GM19468 (cell line): ENCODE measurements at regions not wholly inside any gene's neighbourhood (a gene's known extent, or its start where the extent isn't known, plus 50 kb on each side); places are given as distances from the start of the nearest gene placed in this dataset.
"Not testable (repeated sequence)": the region's sequence is repeated elsewhere in the genome, so short reads cannot be mapped to it uniquely, and the experiment has no call there.

Experiments
- ATAC-seq: cut with Tn5 transposase; IDR thresholded peaks from one replicate; pipeline ENCODE4 v1.9.1; 2021; ENCODE audit warnings: mild to moderate bottlenecking, moderate library complexity, moderate number of reproducible peaks; ENCODE audit not compliant: unreplicated experiment; ENCODE audit errors: extremely low read depth

GRCh38 chr10:78437998-78438906 lies 404.6 kb downstream of the RPS24 start:
- no peak for ATAC-seq

GRCh38 chr10:78438907-78439809 lies 405.5 kb downstream of the RPS24 start:
- no peak for ATAC-seq

GRCh38 chr10:78441010-78441409 lies 407.3 kb downstream of the RPS24 start:
- ATAC-seq, result no peak

- no peak for ATAC-seq
Observed at GRCh38 chr10:78441694-78442093, 408.0 kb downstream of the RPS24 start.

- no peak for ATAC-seq
Observed at GRCh38 chr10:78442836-78443550, 409.3 kb downstream of the RPS24 start.

GRCh38 chr10:78443900-78444571 lies 410.4 kb downstream of the RPS24 start:
- ATAC-seq, result no peak

GRCh38 chr10:78444741-78445140 lies 411.1 kb downstream of the RPS24 start:
- ATAC-seq, result not testable (repeated sequence)

GRCh38 chr10:78445308-78445707 lies 411.6 kb downstream of the RPS24 start:
- no peak for ATAC-seq

GRCh38 chr10:78448470-78448869 lies 414.8 kb downstream of the RPS24 start:
- ATAC-seq, result no peak

- ATAC-seq, result no peak
Observed at GRCh38 chr10:78448994-78449418, 415.3 kb downstream of the RPS24 start.

- ATAC-seq, result no peak
Observed at GRCh38 chr10:78449554-78449953, 415.9 kb downstream of the RPS24 start.

- ATAC-seq, result no peak
Observed at GRCh38 chr10:78450239-78450638, 416.6 kb downstream of the RPS24 start.

GRCh38 chr10:78450807-78451485 lies 417.3 kb downstream of the RPS24 start:
- ATAC-seq, result no peak

GRCh38 chr10:78451592-78451991 lies 417.9 kb downstream of the RPS24 start:
- ATAC-seq, result no peak

GRCh38 chr10:78454123-78454645 lies 420.5 kb downstream of the RPS24 start:
- ATAC-seq, result no peak

- no peak for ATAC-seq
Observed at GRCh38 chr10:78455236-78455635, 421.6 kb downstream of the RPS24 start.

GRCh38 chr10:78455811-78456210 lies 422.1 kb downstream of the RPS24 start:
- ATAC-seq, result no peak

GRCh38 chr10:78456649-78457400 lies 423.2 kb downstream of the RPS24 start:
- ATAC-seq, result no peak
